EH (cell line): ENCODE measurements at regions not wholly inside any gene's neighbourhood (a gene's known extent, or its start where the extent isn't known, plus 50 kb on each side); places are given as distances from the start of the nearest gene placed in this dataset.
A peak's percentile ranks its signal among the peaks of the same experiment; 100 is the strongest.

Source experiments
- DNase-seq: peaks from one replicate; pipeline ENCODE4 v3.0.0-alpha.2; 2015; ENCODE audit warnings: low read depth

DNA sequence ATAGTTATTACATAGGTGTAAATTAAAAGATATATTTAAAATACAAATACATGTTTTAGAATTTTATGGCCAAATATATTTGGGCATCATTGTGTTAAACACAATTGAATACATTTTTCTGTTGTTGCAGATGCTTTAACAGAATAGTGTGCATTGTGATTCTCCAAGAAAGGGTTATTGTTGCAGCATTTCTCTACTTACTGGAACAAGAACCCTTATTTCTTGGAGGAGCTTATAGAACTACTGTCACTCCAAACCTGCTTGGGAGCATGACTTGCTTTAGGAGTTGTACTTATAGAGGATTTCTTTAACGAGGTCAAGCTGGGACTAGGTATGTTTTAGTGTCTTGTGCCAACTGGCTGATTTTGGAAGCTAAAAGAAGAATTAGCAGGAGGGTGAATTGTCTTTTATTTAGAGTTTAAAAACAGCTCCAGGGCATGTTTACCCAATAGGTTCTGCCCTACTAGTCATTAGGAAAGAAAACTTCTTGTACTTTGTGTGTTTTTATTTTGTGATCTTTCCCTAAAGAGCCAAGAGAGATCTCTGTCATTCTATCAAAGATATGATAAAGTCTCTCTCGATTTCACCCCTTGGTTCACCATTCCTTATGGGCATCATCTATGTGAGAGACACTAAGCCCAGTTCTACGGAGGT, 279.8 kb upstream of the SALL1 start:
- DNase-seq = no peak

DNA sequence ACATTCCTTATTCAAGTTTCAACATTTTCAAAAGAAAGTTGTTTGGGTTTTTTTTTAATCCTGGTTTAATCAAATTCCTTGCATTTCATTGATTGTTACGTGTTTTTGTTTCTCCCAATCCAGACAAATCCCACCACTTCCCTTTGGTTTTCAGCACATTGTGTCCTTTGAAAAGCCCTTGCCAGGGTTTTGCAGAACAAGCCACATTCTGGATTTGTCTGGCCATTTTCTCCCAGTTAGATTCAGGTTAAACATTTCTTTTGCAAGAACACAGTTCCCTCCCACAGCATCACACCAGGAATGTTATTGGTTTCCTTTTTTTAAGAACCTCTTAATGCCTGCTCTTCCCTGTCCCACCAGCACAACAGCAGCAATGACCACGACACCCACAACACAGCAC, 278.0 kb upstream of the SALL1 start:
- no peak for DNase-seq

GRCh38 chr16:51427085-51427484, 276.0 kb upstream of the SALL1 start:
- DNase-seq = no peak

- no peak for DNase-seq
Observed at GRCh38 chr16:51426276-51426675, 275.2 kb upstream of the SALL1 start.

GRCh38 chr16:51420247-51420646, 269.2 kb upstream of the SALL1 start:
- DNase-seq = no peak

- no peak for DNase-seq
Observed at GRCh38 chr16:51419768-51420167, 268.7 kb upstream of the SALL1 start.

DNA sequence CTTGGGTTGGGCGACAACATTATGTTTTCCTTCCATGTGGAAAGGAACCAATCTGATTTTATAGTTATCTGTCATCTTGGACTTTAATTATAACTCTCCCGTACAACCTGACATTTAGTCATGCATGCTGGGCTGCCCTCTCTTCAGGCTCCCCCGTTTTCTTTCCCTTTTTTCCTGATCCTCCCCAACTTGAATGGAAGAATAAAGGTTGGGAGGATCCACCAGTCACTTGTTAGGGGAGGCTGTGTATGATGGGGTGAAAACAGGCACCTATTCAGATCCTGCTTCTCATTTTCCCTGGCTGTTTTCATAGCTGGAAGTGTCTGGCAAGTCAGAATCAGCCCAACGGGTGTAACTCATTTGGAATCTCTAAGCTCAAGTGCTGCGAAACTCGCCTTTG, 267.2 kb upstream of the SALL1 start:
- no peak for DNase-seq

- no peak for DNase-seq
Observed at GRCh38 chr16:51416926-51417325, 265.9 kb upstream of the SALL1 start.

GRCh38 chr16:51410125-51410524, 259.1 kb upstream of the SALL1 start:
- no peak for DNase-seq

- DNase-seq = no peak
Observed at GRCh38 chr16:51409001-51409675, 258.1 kb upstream of the SALL1 start.

DNA sequence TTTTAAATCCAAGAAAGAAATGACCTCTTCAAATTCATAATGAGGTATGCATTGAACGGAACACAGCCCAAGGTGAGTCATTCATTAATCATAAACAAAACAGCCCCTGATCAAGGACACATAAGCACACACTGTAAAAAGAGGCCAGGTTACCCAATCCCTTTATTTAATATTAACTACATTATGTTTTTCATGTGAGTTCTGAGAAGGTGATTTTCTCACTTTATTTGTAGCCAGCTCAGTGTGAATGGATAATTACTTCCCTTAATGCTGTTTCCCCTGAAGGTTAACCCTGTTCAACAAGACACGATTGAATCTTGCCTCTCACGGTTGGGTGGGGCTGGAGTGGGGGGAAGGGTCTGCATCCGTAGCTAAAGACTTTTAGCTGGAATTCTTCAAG, 257.3 kb upstream of the SALL1 start:
- peak; percentile 37 for DNase-seq

- no peak for DNase-seq
Observed at GRCh38 chr16:51407921-51408320, 256.9 kb upstream of the SALL1 start.

DNA sequence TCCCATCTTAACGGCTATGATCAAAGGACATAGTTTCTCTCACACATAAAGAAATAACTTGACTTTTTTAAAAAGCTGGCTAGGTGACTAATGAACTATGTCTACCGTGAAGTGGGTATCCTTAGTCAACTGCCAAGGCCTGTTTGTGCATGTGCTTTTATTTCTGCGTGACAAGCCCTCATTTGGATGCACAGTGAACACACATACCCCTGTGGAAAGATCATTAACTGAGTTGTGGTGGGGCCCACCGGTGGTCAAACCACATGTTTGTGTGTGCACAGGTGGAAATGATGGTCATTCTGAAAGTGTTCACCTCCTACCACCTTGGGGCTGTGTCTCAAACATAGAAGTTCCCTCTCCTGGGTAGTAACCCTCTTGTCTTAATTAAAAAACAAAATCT, 256.1 kb upstream of the SALL1 start:
- no peak for DNase-seq

DNA sequence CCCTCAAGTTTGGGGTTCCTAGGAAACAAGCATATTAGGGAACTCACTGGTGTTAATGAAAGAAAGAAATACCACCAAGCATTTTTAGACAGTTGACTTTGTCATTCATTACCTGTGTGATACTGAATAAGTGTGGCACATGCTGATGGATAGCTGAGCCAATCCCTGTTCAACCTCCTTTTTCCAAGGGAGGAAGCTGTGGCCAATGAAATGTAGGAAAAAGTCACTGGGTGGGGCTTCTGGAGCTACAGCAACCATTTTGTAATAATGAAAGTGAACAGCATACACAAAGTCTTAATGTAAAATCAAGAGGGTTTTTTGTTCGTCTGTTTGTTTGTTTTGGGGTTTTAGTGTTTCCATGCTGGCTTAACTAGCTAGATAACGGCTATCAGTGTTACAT, 254.3 kb upstream of the SALL1 start:
- no peak for DNase-seq

GRCh38 chr16:51404386-51404785, 253.3 kb upstream of the SALL1 start:
- DNase-seq = no peak

DNA sequence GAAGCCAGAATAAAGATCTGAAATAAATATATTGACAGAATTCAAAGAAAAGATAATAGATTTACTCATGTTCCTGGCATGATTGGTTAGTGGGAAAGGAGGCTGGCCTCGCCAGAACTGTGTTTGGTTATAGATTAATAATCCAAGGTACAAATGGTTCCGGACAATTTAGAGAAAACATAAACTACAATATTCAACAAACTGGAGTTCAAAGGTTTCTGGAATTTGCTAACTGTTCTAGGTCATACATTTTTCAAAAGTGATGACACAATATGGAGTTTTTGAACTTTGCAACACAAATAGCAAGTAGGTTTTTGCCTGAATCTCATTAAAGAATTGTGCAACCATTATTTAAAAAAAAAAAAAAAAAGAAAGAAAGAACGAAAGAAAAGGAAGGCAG, 251.7 kb upstream of the SALL1 start:
- DNase-seq = no peak

DNA sequence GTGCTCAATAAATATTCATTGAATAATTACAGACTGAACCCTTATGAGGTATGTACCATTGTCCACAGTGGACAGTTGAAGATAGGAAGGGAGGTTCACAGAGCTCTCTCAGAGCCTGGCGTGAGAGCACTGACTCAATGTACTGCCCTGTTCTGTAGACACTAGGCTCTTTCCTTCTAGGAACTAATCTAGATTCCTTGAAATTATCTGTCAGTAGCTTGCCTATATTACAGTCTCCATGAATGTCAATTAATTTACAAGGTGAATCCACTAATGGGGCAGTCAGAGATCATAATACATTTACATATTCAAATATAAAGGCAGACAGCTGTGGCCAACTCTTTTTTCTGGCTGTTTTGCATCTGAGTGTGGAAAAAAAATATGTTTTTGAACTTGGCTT, 251.2 kb upstream of the SALL1 start:
- DNase-seq = no peak

DNA sequence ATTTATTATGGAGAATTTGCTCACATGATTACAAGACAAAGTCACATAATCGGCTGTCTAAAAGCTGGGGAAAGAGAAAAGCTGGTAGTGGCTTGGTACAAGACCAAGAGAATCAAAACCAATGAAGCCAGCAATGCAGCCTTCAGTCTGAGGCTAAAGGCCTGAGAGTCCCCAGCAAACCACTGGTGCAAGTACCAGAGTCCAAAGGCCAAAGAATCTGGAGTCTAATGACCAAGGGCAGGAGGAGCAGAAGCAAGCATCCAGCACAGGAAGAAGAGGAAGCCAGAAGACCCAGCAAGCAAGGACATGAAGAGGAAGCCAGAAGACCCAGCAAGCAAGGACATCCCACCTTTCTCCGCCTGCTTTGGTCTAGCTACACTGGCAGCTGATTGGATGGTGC, 250.6 kb upstream of the SALL1 start:
- DNase-seq = no peak

DNA sequence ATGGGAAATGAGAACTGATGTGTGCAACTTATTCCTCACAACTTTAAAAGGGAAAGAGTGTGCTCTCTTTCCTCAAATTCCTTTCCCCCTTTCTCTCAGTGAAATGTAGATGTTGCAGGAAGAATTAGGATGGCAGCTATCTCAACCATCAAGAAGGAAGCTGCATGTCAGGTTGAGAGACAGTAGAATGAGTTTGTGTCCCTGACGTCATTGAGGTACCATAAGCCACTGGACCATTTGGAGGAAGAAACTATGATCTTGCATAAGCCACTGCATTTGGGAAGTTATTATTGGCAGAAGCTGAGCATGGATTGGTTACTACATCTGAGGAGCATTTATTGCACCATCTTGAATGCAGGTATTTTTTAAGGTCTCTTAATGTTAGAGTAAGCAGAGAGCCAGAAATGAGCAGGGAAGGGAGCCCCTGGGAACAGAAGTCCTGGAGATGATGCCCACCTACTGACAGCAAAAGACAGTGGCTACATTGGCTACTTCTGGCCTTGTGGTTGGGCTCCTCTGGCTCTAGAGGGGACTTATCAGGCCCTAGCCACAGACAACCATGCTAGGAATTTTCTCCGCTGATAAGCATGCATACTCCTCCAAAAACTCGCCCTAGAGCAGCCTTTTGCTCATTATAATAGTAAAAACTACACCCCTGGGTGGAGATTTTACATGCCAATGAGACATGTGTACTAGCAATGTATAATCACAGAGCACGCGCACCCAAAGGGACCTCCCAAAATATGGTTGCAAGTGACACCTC, 249.0 kb upstream of the SALL1 start:
- DNase-seq = no peak

GRCh38 chr16:51394421-51394820, 243.4 kb upstream of the SALL1 start:
- DNase-seq = no peak

DNA sequence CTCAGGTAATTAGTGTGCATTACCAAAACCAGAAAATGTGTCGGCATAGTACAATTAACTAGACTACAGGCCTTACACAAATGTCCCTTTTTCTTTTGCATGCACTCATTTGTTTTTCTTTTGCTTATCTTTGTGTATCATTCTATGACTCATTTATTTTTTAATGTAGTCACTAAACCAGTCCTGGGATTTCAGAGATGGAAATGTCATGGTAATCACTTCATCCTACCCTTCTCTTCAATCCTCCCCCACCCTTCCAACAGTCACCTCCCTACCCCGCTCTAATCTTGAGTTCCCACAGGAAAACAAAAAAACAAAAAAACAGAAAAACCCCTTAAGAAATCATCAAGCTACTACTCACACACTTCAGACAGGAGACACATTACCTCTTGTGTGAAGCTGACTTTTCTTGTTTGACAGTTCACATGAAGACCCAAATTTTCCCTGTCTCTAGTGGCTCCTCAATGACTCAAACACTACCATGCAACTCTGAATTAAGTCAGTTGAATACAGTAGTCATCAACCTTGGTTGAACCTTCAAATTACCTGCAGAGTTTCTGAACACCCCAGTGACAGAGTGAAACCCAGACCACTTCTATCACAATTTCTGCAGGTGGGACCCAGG, 242.4 kb upstream of the SALL1 start:
- peak; percentile 68 for DNase-seq

GRCh38 chr16:51392521-51393187, 241.6 kb upstream of the SALL1 start:
- peak; percentile 90 for DNase-seq
